ENCODE measurements at regions not wholly inside any gene's neighbourhood (a gene's known extent, or its start where the extent isn't known, plus 50 kb on each side); places are given as distances from the start of the nearest gene placed in this dataset.

DNA sequence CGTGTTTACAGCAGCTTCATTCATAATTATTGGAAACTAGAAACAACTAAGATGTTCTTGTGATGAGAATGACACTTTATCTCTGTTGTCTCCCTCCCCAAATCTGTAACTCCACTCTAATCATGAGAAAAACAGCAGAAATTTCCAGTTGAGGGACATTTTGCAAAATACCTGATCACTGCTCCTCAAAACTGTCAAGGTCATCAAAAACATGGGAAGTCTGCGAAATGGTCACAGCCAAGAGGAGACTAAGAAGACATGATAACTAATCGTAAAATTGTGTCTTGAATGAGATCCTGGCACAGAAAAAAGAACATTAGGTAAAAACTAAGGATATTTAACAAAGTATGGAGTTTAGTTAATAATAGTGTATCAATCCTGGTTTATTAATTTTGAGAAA lies 204.2 kb downstream of the CYLD start:
- H2AFZ ChIP-seq (replicated peaks; ENCODE audit: low read length, poor library complexity) = no peak overlapping the region
- H3K18ac ChIP-seq (ENCODE audit: low read depth, low read length) = no peak overlapping the region
- TF ChIP-seq FOS (IDR thresholded peaks at IDR 0.05; ENCODE audit: low read depth, low read length) = no peak
- TF ChIP-seq MAFK (IDR thresholded peaks at IDR 0.05; ENCODE audit: low read depth, low read length) = peak; percentile 55
- no peak overlapping the region for H3K23ac ChIP-seq (ENCODE audit: low read depth, low read length)
- H3K56ac ChIP-seq (ENCODE audit: extremely low read depth, insufficient read depth, low read length) = no peak overlapping the region
- no peak overlapping the region for H2AK9ac ChIP-seq (replicated peaks; ENCODE audit: low read depth, low read length, poor library complexity)
- POLR2A ChIA-PET (ENCODE audit: unreplicated experiment) = no interaction called here
- no peak overlapping the region for H4K91ac ChIP-seq (ENCODE audit: insufficient read depth, low read depth, low read length)
- H3K14ac ChIP-seq (replicated peaks; ENCODE audit: low read depth, low read length) = no peak overlapping the region
- no peaks in the 10 kb centered on the region for H3K9me1 ChIP-seq (ENCODE audit: insufficient read depth, low read length)
- H3K4ac ChIP-seq (ENCODE audit: low read depth, low read length) = no peak overlapping the region
- no peaks in the 10 kb centered on the region for H3K36me3 ChIP-seq (ENCODE audit: control insufficient read depth, insufficient read depth, low read length)
- no CpG with 5 or more reads among the region's 3 CpGs for WGBS, 2 experiments (ENCODE audit: extremely low coverage in 2 of 2, insufficient read length in 1 of 2)
- no peak overlapping the region for H2BK5ac ChIP-seq (ENCODE audit: low read depth, low read length, poor library complexity, severe bottlenecking)
- no peaks in the 10 kb centered on the region for H3K4me1 ChIP-seq (ENCODE audit: control insufficient read depth, insufficient read depth, low read length)
- BruUV-seq (replicated peaks) = no TSS peak
- H4K20me1 ChIP-seq (ENCODE audit: insufficient read depth, low read length) = no peaks in the 10 kb centered on the region
- intact Hi-C loops (cut with micrococcal nuclease) (no loop called here), in situ Hi-C loops (cut with MboI; ENCODE audit: low sequenced_read_pairs) (no loop called here), dilution Hi-C loops (cut with HindIII; ENCODE audit: low sequenced_read_pairs, unreplicated experiment) (no loop called here)
- no peaks in the 10 kb centered on the region for H3K79me1 ChIP-seq (ENCODE audit: low read depth in 1 of 2, low read length in 2 of 2)
- no peak overlapping the region for H2BK15ac ChIP-seq (ENCODE audit: low read depth, low read length)
- H4K5ac ChIP-seq (ENCODE audit: low read depth, low read length) = no peak overlapping the region
- no peak overlapping the region for H2BK120ac ChIP-seq (ENCODE audit: low read depth, low read length)
- no peak overlapping the region for H3K4me2 ChIP-seq (ENCODE audit: low read depth, low read length)
- no peak overlapping the region for H2AK5ac ChIP-seq (ENCODE audit: low read depth, low read length)
- no peaks in the 10 kb centered on the region for H3K27me3 ChIP-seq (ENCODE audit: control insufficient read depth, insufficient read depth, low read length)
- CTCF ChIA-PET = no interaction called here
- H4K8ac ChIP-seq (ENCODE audit: low read depth in 2 of 2, low read length in 2 of 2) = no peak overlapping the region
- no peak overlapping the region for H2BK20ac ChIP-seq (ENCODE audit: low read depth, low read length)
- no peak overlapping the region for H3K4me3 ChIP-seq (ENCODE audit: insufficient read depth, low read depth, low read length)
- no peak overlapping the region for H3K27ac ChIP-seq (ENCODE audit: insufficient read depth, low read length)
- H3K9me3 ChIP-seq (ENCODE audit: control insufficient read depth, insufficient read depth, low read length) = no peaks in the 10 kb centered on the region
- ATAC-seq (ENCODE audit: low read depth) (no peak), DNase-seq (no peak)
- H3K9ac ChIP-seq (ENCODE audit: low read depth, low read length) = no peak overlapping the region

All from IMR-90 (cell line).